Stimulated activated CD4-positive, alpha-beta T cell treated with anti-CD3 and anti-CD28 coated beads, Interleukin-4, amount 100 ng/mL, for 48 hours (primary cell): ENCODE measurements at regions not wholly inside any gene's neighbourhood (a gene's known extent, or its start where the extent isn't known, plus 50 kb on each side); places are given as distances from the start of the nearest gene placed in this dataset.
"Not testable (repeated sequence)": the region's sequence is repeated elsewhere in the genome, so short reads cannot be mapped to it uniquely, and the experiment has no call there.

Experiments used
- DNase-seq, 2 donors: peaks; one replicate each; pipeline ENCODE4 v3.0.0-alpha.2; 2020; ENCODE audit warnings: low read depth in 2 of 2

DNA sequence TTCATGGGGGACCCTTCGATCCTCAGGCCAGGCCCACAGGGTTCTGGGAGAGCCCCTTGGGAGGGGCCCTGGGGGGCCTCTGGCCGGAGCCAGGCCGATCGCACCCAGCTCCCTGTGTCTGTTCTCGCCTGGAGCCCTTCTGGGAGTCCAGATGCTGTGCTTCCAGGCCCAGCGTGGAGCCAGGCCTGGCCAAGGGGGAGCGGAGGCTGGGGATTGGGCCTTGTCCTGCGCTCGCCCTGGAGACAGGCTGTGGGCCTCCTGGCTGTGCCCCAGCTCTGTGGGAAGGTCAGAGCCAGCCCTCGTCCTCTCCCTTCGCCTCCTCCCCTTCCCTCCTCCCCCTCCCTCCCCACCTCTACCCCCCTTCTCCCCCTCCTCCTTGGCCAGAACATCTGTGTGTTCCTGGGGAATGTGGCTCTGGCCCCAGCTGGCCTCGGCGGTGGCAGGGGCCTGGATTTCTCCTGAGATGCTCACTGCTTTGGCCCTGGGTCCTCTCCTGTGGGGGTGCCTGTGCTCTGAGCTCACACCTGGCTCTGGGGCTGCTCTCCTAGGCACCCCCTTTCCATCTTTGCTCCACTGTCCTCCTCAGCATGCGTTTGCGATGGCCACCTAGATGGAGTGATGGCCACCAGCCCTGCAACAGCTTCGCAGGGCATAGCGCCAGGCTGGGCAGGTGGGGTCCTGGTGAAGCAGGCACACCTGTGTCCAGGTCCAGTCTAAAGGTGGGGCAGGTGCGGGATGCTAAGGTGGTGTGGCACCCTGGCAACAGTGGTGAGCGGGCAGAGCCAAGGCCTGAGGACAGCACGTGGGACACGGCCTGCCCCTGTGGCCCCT, 90.6 kb upstream of the CIBAR2 start:
- no peak for DNase-seq

DNA sequence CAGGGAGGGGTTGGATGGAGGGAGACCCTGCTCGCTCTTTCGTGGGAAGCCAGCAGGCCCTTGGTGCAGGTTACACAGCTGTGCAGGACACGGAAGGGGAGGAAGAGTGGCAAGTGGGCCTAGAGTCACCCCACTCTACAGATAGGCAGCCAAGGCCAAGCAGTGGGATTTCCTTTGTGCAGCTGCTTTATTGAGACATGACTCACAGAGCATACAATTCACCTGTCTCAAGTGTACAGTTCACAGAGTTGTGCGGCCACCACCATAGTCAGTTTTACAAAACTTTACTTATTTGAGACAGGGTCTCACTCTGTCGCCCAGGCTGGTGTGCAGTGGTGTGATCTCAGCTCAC, 91.2 kb upstream of the CIBAR2 start:
- DNase-seq: no peak

DNA sequence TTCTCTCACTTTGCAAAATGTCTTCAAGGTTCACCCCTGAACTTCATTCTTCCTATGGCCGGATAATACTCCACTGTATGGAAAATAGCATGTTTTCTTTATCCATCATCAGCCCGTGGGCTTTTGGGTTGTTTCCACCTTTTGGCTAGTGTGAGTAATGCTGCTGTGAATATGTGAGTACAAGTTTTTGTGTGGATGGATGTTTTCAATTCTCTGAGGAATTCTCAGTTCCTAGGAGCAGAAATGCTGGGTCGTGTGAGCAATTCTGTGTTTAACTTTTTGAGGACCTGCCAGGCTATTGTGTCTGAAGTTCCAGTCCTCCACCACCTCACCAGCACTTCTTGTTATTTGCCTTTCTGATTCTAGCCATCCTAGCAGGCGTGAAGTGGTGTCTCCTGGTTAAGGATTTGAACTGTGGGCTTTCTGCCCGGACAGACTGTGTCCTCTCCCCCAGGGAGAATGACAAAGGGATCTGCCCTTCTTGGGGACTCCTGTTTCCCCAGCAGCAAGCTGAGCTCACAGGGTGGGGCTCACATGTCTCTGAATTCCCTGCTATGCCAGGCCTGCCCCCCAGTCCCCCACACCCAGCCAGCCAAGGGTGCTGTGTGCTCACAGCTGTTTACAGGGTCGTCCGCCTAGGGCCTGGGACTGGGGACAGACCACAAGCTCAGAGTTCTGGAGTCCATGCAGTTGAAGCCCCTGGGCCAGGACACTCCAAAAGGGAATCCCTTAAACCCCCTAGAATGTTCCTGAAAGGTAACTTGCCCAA, 92.2 kb upstream of the CIBAR2 start:
- DNase-seq: no peak

DNA sequence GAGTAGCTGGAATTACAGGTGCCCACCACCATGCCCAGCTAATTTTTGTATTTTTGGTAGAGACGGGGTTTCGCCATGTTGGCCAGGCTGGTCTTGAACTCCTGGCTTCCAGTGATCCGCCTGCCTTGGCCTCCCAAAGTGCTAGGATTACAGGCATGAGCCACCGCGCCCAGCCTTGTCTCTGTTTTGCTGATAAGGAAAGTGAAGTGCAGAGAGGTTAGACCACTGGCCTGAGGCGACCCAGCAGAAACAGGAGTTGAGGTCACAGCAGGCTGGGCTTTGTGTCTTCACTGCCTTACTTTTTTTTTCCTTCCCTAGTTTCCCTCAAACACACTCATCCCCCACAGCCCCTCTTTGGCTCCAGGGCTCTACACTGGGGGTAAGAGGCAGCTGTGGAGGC, 93.0 kb upstream of the CIBAR2 start:
- not testable (repeated sequence) for DNase-seq

DNA sequence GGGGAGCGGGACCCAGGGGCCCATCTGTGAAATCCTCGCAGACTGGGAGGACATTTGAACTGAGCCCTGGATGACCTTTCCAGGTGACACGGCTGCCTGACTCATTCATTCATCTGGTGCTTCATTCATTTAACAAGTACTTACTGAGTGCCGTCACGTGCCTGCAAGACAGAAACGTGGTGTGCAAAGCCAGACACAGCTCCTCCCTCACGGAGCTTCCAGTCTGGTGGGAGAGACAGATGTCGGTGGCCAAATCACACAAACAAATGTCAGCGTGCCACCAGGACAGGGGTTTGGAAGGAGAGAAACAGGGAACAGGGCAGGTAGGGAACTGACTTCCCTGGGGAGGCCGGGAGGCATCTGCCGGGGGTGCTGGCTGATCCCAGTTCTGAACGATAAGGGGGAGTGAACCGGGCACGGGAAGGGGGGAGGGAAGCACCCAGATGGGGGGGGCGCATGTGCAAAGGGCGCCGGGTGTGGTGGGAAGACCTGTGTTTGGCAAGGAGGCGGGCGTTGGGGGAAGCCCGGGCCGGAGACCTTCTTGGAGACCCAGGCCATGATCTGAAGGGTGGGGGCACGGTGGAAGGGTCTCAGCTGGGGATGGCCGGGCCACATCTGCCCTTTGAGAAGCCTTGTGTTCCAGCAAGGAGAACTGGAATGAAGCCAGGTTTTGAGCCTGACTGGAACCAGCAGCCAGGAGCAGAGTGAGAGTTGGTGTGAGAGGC, 93.6 kb upstream of the CIBAR2 start:
- no peak for DNase-seq

DNA sequence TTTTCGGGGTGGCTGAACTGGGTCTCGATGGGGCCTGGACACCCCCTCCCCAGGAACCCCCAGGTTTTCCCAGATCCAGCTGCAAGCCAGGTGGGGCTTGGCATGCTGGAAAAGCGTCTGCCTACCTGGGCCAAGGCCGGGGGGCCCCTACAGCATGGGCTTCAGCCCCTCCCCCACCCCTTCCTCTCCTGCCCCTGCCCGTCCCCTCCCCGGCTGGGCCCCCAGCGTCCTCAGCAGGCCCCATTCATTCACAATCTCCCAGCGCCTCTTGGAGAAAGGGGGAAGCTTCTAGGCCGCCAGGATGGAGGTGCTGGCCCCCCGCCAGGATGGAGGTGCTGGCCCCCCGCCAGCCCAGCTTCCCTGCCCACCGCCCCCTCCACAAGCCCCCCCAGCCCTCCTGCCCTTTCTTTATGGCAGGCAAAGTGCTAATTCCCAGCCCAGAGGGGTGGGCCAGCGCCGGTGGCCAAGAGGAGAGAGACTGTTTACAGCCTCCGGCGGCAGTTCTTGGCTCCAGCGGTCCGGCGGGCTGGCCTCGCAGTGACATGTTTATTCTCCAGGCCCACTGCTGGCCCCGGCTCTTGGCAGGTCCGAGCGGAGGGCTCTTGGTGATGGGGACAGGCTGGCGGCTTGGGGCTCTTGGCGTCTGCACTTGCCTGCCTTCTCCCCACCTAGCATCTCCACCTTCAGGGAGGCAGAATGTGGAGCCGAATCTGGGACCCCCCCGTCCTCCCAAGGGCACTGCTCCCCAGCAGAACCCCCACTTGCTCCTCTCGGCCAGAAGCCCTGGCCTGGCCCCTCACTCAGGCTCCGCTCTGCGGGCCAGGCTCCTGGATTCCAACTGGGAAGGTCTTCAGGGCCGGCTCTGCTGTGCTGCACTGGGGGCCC, 94.4 kb upstream of the CIBAR2 start:
- DNase-seq: no peak

DNA sequence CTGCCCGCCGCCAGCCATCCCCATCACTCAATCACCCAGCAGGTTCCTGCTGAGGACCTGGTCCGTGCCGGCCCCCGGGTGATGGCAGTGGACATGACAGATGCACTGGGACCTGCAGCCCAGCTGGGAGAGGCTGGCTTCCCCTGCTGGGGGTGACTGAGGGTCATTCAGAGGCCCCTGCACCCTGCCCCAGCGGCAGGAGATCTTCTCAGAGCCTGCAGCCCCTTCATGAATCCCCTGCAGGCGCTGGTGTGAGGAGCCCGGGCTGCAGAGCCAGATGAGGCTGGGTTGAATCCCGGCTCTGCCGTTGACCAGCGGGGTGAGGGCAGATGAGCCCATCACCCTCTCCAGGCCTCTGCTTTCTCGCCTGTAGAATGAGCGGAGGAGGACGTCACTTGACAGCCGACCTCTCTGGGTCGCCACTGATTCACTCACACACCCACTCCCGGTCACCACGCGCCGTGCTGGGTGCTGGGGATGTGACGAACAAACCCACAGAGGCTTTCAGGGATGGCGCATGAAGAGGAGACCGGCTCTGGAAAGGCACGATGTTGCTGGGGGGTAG, 95.2 kb upstream of the CIBAR2 start:
- DNase-seq: no peak

DNA sequence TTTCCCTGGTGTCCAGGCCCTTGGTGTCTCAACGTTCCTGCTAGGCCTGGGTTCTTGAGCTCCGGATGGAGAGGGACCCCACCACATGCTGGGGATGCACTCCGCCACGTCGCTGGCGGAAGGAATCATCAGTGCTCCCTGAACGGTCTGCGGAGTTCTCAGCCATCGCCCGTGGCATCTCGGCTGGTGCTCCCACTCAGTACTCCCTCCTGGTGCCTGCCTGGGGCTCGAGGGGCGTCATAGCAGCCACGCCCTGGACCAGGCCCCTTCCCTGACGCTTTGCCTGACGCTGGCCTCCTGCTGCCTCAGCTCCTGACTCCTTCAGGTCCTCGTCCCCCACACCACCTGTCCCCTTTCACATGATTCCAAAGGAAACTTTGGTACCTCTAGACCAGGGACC, 95.9 kb upstream of the CIBAR2 start:
- DNase-seq: no peak

DNA sequence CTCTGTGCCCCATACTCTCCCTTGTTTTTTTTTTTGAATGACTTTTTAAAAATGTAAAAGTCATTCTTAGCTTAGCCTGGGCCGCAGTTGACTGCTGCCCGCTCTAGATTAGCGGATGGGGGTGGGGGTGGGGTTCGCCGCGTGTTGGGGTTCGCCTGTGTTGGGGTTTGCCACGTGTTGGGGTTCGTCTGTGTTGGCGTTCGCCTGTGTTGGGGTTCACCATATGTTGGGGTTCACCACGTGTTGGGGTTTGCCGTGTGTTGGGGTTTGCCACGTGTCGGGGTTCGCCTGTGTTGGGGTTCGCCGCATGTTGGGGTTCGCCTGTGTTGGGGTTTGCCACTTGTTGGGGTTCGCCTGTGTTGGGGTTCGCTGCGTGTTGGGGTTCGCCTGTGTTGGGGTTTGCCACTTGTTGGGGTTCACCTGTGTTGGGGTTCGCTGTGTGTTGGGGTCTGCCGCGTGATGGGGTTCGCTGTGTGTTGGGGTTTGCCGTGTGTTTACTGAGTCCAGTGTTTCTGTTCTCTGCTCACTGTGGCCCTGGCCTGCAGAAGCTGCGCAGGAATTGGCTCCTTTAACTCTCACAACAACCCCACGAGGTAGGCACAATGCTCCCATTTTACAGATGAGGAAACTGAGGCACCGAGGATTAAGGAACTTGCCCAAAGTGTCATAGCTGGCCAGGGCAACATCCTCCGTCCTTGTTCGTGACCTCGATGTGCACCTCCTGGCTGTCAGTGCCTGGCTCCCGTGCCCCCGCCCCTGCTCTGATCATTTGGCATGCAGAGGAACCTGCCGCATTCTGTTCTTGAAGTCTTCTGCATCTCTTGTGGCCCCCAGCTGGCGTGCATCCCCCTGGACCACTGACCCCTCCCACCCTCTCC, 96.6 kb upstream of the CIBAR2 start:
- no peak for DNase-seq

DNA sequence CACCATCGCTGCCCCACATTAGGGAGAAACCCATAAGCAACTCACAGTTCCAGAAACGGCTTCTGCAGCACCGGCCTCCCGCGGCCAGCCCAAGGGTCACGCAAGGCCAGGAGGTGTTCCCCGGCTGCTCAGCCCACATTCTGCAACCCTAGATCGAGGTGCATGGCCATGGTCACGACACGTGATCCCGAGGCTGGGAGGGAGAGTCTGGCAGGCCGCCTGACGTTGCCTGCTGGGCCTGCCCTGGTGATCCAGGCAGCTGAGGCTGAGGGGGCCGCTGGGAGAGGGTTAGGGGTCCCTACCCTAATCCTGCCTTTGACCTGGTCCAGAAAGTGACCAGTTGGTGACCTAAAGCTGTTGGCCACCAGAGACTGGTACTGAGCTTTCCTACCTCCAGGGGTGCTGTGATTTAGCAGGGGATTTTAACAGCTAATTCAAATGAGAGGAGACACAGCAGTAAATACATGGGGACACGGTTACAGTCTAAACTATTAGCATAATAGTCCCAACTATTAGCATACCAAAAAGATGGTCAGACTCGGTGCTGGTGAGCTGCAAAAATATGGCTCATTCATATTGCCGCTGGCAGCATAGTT, 97.4 kb upstream of the CIBAR2 start:
- no peak for DNase-seq

DNA sequence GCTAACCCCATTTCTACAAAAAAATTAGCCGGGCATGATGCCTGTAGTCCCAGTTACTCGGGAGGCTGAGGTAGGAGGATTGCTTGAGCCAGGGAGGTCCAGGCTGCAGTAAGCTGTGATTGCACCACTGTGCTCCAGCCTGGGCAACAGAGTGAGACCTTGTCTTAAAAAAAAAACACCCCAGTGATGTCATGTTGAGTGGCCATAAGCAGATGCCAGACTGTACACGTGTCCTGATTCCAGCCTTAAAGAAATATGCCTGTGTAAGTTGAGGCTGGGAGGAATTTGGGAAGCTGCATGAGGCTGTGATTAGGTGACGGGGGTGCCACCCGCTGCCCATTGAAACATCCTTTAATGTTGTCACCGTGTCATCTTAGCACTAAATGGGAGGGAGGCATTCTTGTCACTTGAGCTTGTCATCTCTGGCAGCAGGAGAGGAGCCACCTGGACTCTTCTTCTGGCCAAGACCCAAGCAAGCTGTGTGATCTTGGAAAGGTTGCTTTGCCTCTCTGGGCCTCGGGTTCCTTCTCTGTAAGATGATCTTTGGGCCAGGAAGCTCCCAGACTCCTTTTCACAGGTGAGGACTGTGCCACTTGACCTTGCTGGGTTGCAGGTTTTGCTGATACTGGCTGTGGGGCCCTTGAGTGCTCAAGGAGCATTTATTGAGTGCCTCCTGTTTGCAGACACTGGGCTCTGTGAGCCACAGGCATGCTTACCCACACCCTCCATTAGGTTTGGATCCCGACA, 98.3 kb upstream of the CIBAR2 start:
- DNase-seq: no peak

DNA sequence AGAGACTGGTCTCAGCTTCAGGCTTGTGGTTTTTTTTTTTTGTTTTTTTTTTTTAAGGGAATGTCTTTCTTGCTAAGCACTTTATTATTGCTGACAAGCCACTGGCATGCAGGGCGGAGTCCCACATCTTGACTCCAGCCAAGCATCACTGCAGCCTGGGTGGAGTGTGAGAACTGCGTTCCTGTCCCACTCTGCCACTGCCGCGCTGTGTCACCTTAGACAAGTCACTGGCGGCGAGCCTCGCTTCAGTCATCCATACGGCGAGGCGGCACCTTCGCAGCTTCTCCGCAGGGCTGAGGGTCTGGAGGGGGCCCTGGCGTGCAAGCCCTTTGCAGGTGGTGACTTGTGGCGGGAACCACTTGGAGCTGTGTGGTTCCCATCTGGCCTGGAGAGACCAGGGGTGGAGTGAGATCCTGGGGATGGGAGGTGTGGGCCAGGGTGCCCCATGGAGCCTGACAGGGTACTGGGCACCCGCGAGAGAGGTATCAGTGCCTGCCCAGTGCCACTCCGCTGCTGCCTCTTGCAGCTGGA, 99.1 kb upstream of the CIBAR2 start:
- no peak for DNase-seq

DNA sequence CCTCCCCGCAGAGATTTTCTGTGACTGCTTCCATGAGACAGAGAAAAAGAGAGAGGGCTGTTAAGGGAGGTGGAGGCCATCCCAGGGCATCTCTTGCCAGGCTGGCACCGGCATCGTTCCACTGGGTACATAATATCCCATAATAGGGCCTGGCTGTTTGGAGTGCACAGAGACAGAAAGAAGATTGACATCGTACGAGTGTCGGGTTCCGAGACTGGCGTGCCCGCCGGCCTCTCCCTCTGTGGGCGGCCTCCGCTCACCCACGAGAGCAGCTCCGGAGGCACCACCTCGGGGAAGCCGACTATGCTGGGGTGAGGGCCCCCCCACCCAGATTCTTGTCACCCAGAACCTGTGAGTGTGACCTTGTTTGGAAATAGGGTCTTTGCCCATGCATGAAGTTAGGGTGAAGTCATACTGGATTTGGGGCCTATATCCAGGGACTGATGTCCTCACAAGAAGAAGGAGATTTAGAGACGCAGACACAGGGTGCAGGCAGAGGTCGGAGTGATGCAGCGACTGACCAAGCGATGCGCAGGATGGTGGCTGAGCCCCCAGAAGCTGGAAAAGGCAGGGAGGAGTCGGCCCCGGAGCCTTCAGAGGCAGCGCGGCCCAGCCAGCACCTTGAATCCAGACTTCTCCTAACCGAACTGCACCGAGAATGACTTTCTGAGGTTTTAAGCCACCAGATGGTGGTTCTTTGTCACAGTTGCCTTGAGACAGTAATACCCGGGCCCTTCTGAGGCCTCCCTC, 101.8 kb upstream of the CIBAR2 start:
- no peak for DNase-seq

DNA sequence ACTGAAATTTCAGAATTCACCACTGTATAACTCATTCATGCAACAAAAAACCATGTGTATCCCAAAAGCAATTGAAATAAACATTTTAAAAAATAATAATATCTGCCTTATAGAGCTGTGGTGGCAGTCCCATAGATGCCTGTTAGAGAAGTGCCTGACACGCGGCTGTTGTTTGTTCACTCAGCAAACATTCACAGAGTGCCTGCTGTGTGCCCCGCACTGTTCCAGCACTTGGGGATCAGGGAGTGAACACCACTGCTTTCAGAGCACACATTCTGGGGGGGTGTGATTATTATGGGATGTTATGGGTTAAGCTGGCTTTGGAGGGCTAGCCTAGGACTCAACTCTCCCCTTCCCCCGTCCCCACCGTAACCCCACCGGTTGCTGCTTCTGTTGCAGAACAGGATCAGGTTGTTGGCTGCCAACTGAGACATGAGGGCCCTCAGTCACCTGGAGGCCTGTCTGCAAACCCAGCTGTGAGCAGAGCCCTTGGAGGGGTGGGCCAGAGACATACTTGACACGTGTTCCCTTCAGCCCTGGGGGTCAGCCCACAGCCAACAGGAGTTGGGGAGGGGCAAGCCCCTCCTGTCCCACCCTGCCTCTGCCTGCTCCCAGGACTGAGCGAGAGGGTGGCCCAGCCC, 103.3 kb upstream of the CIBAR2 start:
- DNase-seq: no peak

DNA sequence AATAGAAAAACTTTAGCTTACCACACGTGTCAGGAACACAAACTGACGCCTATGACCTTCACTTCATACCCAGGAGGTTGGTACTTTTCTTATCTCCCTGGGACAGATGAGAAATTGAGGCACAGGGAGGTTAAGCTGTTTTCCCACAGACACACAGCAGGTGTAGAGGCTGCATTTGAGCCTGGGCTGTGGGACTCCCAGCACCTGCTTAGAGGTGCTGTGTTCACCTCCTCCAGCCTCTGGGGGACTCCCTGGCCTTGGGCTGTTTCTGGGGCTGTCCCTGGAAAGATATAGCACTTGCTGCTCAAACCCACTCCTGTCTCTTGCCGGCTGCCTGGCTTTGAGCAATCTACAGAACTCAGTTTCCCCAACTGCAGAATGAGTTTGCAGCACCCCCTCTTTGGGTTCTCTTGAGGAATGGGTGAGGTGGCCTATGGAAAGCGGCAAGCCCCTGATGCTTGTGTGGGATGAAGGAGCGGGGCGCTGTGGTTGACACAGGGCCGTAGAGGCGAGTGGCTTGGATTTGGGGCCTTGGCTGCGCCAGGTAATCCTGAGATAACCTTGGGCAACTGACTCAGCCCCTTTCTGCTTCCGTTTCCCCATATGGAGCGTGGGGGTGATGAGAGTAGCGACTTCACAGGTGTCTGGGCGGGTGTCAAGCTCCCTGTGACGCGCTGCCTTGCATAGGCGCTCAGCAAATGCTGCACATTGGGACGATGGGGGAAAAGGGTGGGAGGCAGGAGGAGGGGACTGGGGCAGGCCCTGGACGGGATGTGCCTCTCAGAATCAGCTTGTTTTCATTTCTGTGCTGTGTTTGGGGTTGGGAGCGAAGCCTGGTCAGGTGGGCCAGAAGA, 104.5 kb upstream of the CIBAR2 start:
- no peak for DNase-seq

DNA sequence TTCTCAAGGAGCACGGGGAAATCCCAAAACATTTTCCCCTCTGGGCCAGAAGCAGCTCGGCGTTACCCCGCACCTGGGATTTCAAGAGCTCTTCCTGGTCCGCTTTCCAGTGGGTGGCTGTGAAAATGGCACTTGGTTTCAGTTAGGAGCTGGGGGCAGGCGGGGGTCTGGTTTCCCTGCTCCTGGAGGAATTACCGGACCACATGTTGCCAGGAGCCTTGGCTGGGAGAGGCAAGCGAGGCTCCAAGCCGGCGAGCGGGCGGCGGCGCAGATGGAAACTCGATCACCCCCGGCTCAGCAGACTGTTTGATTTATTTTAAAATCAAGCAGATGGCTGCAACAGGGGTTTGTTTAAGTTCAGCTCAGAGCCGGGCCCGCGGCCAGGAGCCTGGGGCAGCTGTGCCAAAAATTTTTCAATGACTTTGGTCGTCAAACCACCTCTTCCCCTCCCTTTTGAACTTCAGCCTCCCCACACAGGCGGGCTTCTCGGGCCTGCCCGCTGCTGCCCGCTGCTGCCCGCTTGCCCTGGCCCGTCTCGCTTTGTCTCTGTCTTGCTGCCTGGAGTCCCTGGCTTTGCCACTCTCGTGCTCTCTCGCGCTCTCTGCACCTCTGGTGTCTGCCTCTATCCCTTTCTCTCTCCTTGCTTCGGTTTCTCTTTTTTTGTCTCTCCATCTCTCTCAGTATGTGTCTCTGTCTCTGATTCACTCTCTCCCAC, 108.0 kb upstream of the CIBAR2 start:
- no peak for DNase-seq
